ENCODE measurements at regions not wholly inside any gene's neighbourhood (a gene's known extent, or its start where the extent isn't known, plus 50 kb on each side); places are given as distances from the start of the nearest gene placed in this dataset.

GRCh38 chr2:194077366-194077765 is 1579.7 kb upstream of the SLC39A10 start:
- TF ChIP-seq POLR2A (IDR thresholded peaks at IDR 0.05; ENCODE audit: low read depth, low read length) (no peak), MEF2A (IDR thresholded peaks at IDR 0.05; ENCODE audit: insufficient read depth, low read depth, low read length) (no peak), CTCF (IDR thresholded peaks at IDR 0.05 in 2 of 3, conservative IDR thresholded peaks at IDR 0.05 in 1 of 3; ENCODE audit: control insufficient read depth in 2 of 3, extremely low read depth in 1 of 3, insufficient read depth in 1 of 3, low read depth in 3 of 3, low read length in 3 of 3) (no peak), CHD2 (IDR thresholded peaks at IDR 0.05; ENCODE audit: borderline replicate concordance, low read depth, low read length) (no peak), RAD21 (IDR thresholded peaks at IDR 0.05; ENCODE audit: insufficient read depth, low read depth, low read length) (no peak), IRF4 (IDR thresholded peaks at IDR 0.05; ENCODE audit: low read depth, low read length) (no peak)

All from GM12878 (cell line).